H9 (cell line): ENCODE measurements at regions not wholly inside any gene's neighbourhood (a gene's known extent, or its start where the extent isn't known, plus 50 kb on each side); places are given as distances from the start of the nearest gene placed in this dataset.

ENCODE experiments used
- DNase-seq: peaks from one replicate; pipeline ENCODE4 v3.0.0-alpha.2; 2017
- H2AFZ ChIP-seq: one replicate; pipeline ENCODE4 v1.6.1; 2013; ENCODE audit warnings: mild to moderate bottlenecking, low read length, control low read depth, moderate library complexity
- H2AK5ac ChIP-seq: 2 replicates; pipeline ENCODE4 v1.6.1; 2013; ENCODE audit warnings: low read length, control low read depth, mixed read lengths; ENCODE audit not compliant: insufficient read length
- H2BK120ac ChIP-seq: one replicate; pipeline ENCODE4 v1.6.1; 2013; ENCODE audit warnings: low read depth, mild to moderate bottlenecking, low read length, control low read depth, inconsistent platforms; ENCODE audit not compliant: poor library complexity, severe bottlenecking
- H2BK12ac ChIP-seq: 2 replicates; pipeline ENCODE4 v1.6.1; 2013; ENCODE audit warnings: low read length, control low read depth, mixed read lengths, low read depth; ENCODE audit not compliant: insufficient read length
- H2BK15ac ChIP-seq: 2 replicates; pipeline ENCODE4 v1.6.1; 2013; ENCODE audit warnings: low read depth, low read length, control low read depth
- H2BK20ac ChIP-seq: one replicate; pipeline ENCODE4 v1.6.1; 2013; ENCODE audit warnings: low read depth, mild to moderate bottlenecking, low read length, control low read depth, inconsistent platforms; ENCODE audit not compliant: poor library complexity, severe bottlenecking
- H2BK5ac ChIP-seq: 2 replicates; pipeline ENCODE4 v1.6.1; 2013; ENCODE audit warnings: low read length, control low read depth, mixed read lengths; ENCODE audit not compliant: insufficient read length
- H3K14ac ChIP-seq: 2 replicates; pipeline ENCODE4 v1.6.1; 2013; ENCODE audit warnings: low read length, control low read depth; ENCODE audit not compliant: insufficient read depth
- H3K18ac ChIP-seq: 2 replicates; pipeline ENCODE4 v1.6.1; 2013; ENCODE audit warnings: low read depth, mild to moderate bottlenecking, mixed read lengths, low read length, control low read depth; ENCODE audit not compliant: insufficient read length
- H3K23ac ChIP-seq: 2 replicates; pipeline ENCODE4 v1.6.1; 2013; ENCODE audit warnings: low read length, control low read depth, mixed read lengths, low read depth; ENCODE audit not compliant: insufficient read length
- H3K23me2 ChIP-seq: 2 replicates; pipeline ENCODE4 v1.6.1; 2013; ENCODE audit warnings: low read depth, mild to moderate bottlenecking, mixed read lengths, low read length, control low read depth; ENCODE audit not compliant: insufficient read length, poor library complexity, severe bottlenecking
- H3K27ac ChIP-seq: 2 replicates; pipeline ENCODE4 v1.5.1; 2013; ENCODE audit warnings: low read length, control low read depth, mixed read lengths, low read depth; ENCODE audit not compliant: insufficient read length
- H3K27me3 ChIP-seq: 2 replicates; pipeline ENCODE4 v1.6.1; 2013; ENCODE audit warnings: low read length, control low read depth, inconsistent platforms; ENCODE audit not compliant: insufficient read depth
- H3K4ac ChIP-seq: 2 replicates; pipeline ENCODE4 v1.6.1; 2013; ENCODE audit warnings: low read depth, mild to moderate bottlenecking, control low read depth, inconsistent platforms, low read length, moderate library complexity
- H3K4me1 ChIP-seq: 2 replicates; pipeline ENCODE4 v1.6.1; 2013; ENCODE audit warnings: low read length, control low read depth, inconsistent platforms; ENCODE audit not compliant: insufficient read depth
- H3K4me2 ChIP-seq: 2 replicates; pipeline ENCODE4 v1.6.1; 2013; ENCODE audit warnings: low read length, control low read depth, mixed read lengths; ENCODE audit not compliant: insufficient read length, insufficient read depth
- H3K56ac ChIP-seq: 2 replicates; pipeline ENCODE4 v1.6.1; 2013; ENCODE audit warnings: low read depth, mild to moderate bottlenecking, mixed read lengths, low read length, control low read depth; ENCODE audit not compliant: insufficient read length
- H3K79me1 ChIP-seq: 2 replicates; pipeline ENCODE4 v1.6.1; 2013; ENCODE audit warnings: low read depth, mild to moderate bottlenecking, moderate library complexity, low read length, control low read depth, inconsistent platforms; ENCODE audit not compliant: insufficient read depth, poor library complexity, severe bottlenecking
- H3K79me2 ChIP-seq: 2 replicates; pipeline ENCODE4 v1.6.1; 2013; ENCODE audit warnings: low read length, control low read depth, inconsistent platforms; ENCODE audit not compliant: insufficient read depth
- H3K9ac ChIP-seq: 2 replicates; pipeline ENCODE4 v1.6.1; 2013; ENCODE audit warnings: low read length, control low read depth, mixed read lengths; ENCODE audit not compliant: insufficient read length; ENCODE audit errors: extremely low read depth
- H3K9me3 ChIP-seq: one replicate; pipeline ENCODE4 v1.6.1; 2013; ENCODE audit warnings: low read depth, low read length, inconsistent platforms; ENCODE audit not compliant: control insufficient read depth
- H3T11ph ChIP-seq: one replicate; pipeline ENCODE4 v1.6.1; 2013; ENCODE audit warnings: mild to moderate bottlenecking, low read length, control low read depth, inconsistent platforms
- H4K20me1 ChIP-seq: one replicate; pipeline ENCODE4 v1.6.1; 2013; ENCODE audit not compliant: control insufficient read depth, insufficient read length, insufficient read depth
- H4K5ac ChIP-seq: 2 replicates; pipeline ENCODE4 v1.6.1; 2013; ENCODE audit warnings: low read depth, mild to moderate bottlenecking, mixed read lengths, low read length, control low read depth; ENCODE audit not compliant: insufficient read length
- H4K8ac ChIP-seq: replicated peaks from 2 replicates; pipeline ENCODE4 v1.6.1; 2013; ENCODE audit warnings: low read length, control low read depth, mixed read lengths, low read depth; ENCODE audit not compliant: insufficient read length
- H4K91ac ChIP-seq: 2 replicates; pipeline ENCODE4 v1.6.1; 2013; ENCODE audit warnings: low read depth, mild to moderate bottlenecking, moderate library complexity, mixed read lengths, low read length, control low read depth; ENCODE audit not compliant: insufficient read length
- H3K27ac Mint-ChIP-seq, 3 experiments: 2 replicates in 2 of 3; 3 replicates in 1 of 3; pipeline ENCODE4 v1.8.0; 2020 to 2021; ENCODE audit warnings: mixed read lengths in 3 of 3, mild to moderate bottlenecking in 1 of 3, moderate library complexity in 1 of 3
- H3K27me3 Mint-ChIP-seq: 2 replicates; pipeline ENCODE4 v1.8.0; 2021; ENCODE audit warnings: low read depth, mild to moderate bottlenecking, moderate library complexity, mixed read lengths
- H3K36me3 Mint-ChIP-seq, 3 experiments: 2 replicates in 2 of 3; 3 replicates in 1 of 3; pipeline ENCODE4 v1.8.0; 2020 to 2021; ENCODE audit warnings: low read depth in 3 of 3, mixed read lengths in 3 of 3; ENCODE audit not compliant: insufficient read depth in 1 of 3
- H3K4me1 Mint-ChIP-seq, 2 experiments: 2 replicates each; pipeline ENCODE4 v1.8.0; 2020; ENCODE audit warnings: mixed read lengths in 2 of 2
- H3K4me3 Mint-ChIP-seq, 2 experiments: 2 replicates in 1 of 2; 3 replicates in 1 of 2; pipeline ENCODE4 v1.8.0; 2020 to 2021; ENCODE audit warnings: mild to moderate bottlenecking in 2 of 2, mixed read lengths in 2 of 2, moderate library complexity in 1 of 2
- H3K9me3 Mint-ChIP-seq, 2 experiments: 2 replicates in 1 of 2; 3 replicates in 1 of 2; pipeline ENCODE4 v1.8.0; 2020; ENCODE audit warnings: mild to moderate bottlenecking in 2 of 2, mixed read lengths in 2 of 2, moderate library complexity in 1 of 2
- CTCF ChIP-seq: fragments of 200-600 bp; sonication (generic); conservative IDR thresholded peaks from 3 replicates; pipeline ENCODE4 v1.8.0; 2021; ENCODE audit warnings: antibody characterized with exemption, mild to moderate bottlenecking
- WGBS: extraction: QIAGEN DNeasy Blood & Tissue Kit; methylation state at CpG from one replicate; pipeline ENCODE4 v1.1.7; 2013; ENCODE audit warnings: missing lambda C conversion rate, low lambda C conversion rate, mixed read lengths; ENCODE audit not compliant: insufficient read length; ENCODE audit errors: extremely low coverage; 5-methylcytosine and 5-hydroxymethylcytosine counted together

GRCh38 chr2:36170805-36171204 lies 184.8 kb upstream of the CRIM1 start:
- H4K91ac ChIP-seq: no peak overlapping the region
- H4K20me1 ChIP-seq: no peaks in the 10 kb centered on the region
- TF ChIP-seq CTCF: no peak
- H2AFZ ChIP-seq: no peak overlapping the region
- H3K79me2 ChIP-seq: no peaks in the 10 kb centered on the region
- no peaks in the 10 kb centered on the region for H3K23me2 ChIP-seq
- peaks cover 3% of the 10 kb centered on the region; the same call in 1 of the 2 replicates for H3K4me1 ChIP-seq
- H2BK120ac ChIP-seq: no peak overlapping the region
- H2BK12ac ChIP-seq: no peak overlapping the region
- no peak overlapping the region for H3K4ac ChIP-seq
- H3T11ph ChIP-seq: no peak overlapping the region
- H2BK5ac ChIP-seq: no peak overlapping the region
- no peaks in the 10 kb centered on the region for H3K9me3 ChIP-seq
- no peak overlapping the region for H3K9ac ChIP-seq
- H3K4me1 Mint-ChIP-seq: peaks cover 0 to 6% of the 10 kb centered on the region in 2 experiments; a peak in 3 of 4 replicates
- no peak overlapping the region for H3K4me2 ChIP-seq
- H3K23ac ChIP-seq: no peak overlapping the region
- peak overlapping the region in 1 of 3 experiments; percentile 89; a peak in 1 of 7 replicates for H3K27ac Mint-ChIP-seq
- no peak overlapping the region for H3K14ac ChIP-seq
- H3K9me3 Mint-ChIP-seq: no peaks in the 10 kb centered on the region
- H3K27ac ChIP-seq: no peak overlapping the region
- H3K18ac ChIP-seq: no peak overlapping the region
- no peak overlapping the region for H2BK20ac ChIP-seq
- H3K27me3 Mint-ChIP-seq: no peaks in the 10 kb centered on the region
- no peak for DNase-seq
- no CpG with 5 or more reads among the region's 2 CpGs for WGBS
- no peak overlapping the region for H4K5ac ChIP-seq
- H4K8ac ChIP-seq: no peak overlapping the region
- no peak overlapping the region for H3K4me3 Mint-ChIP-seq
- H2AK5ac ChIP-seq: no peak overlapping the region
- no peaks in the 10 kb centered on the region; the same call in 1 of the 2 replicates for H3K27me3 ChIP-seq
- no peak overlapping the region for H3K56ac ChIP-seq
- H3K36me3 Mint-ChIP-seq: no peaks in the 10 kb centered on the region
- H2BK15ac ChIP-seq: no peak overlapping the region
- H3K79me1 ChIP-seq: no peaks in the 10 kb centered on the region
